ENCODE measurements at regions not wholly inside any gene's neighbourhood (a gene's known extent, or its start where the extent isn't known, plus 50 kb on each side); places are given as distances from the start of the nearest gene placed in this dataset.
A peak's percentile ranks its signal among the peaks of the same experiment; 100 is the strongest.

DNA sequence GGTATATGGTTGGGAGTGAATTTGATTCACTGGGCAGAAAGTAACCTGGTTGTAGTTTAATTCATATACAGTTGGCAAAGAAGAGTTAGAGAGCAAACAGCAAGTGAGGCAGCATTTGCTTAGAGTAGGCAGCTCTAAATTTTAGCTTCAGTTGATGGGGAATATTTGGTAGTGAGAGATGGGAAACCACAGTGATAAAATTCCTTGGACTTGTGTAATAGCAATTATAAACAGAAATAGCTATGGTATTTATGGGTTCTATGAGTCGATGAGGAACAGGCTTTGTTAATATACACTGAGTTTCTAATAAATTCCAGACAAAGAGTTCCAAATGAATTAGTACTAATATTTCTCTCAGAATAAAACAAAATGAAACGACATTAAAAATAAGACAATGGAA lies 894.0 kb downstream of the ROBO2 start:
- peaks cover 9% of the 10 kb centered on the region for H3K4me1 ChIP-seq (ENCODE audit: control insufficient read depth, extremely low read depth, insufficient read depth, low read length)
- no peaks in the 10 kb centered on the region for H3K36me3 ChIP-seq (ENCODE audit: control insufficient read depth in 2 of 2, extremely low read depth in 1 of 2, insufficient read depth in 2 of 2, low read length in 2 of 2)
- no peak overlapping the region for H3K4me2 ChIP-seq (ENCODE audit: control insufficient read depth, extremely low read depth, insufficient read depth, low read depth, low read length)
- dilution Hi-C loops (cut with MboI; ENCODE audit: extremely low pct_ligation_motif_present, low sequenced_read_pairs), result no loop called here
- no peak overlapping the region for H2AFZ ChIP-seq (ENCODE audit: control insufficient read depth, low read length)
- H3K27ac ChIP-seq (ENCODE audit: control insufficient read depth, insufficient read depth, low read length), result no peak overlapping the region
- no peaks in the 10 kb centered on the region for H3K79me2 ChIP-seq (ENCODE audit: control insufficient read depth, insufficient read depth, low read length)
- no peak for DNase-seq (ENCODE audit: low read depth, low spot score)
- H3K4me3 ChIP-seq (ENCODE audit: control insufficient read depth in 2 of 3, extremely low read depth in 1 of 3, insufficient read depth in 2 of 3, low read depth in 1 of 3, low read length in 3 of 3), result no peak overlapping the region
- H3K27me3 ChIP-seq (ENCODE audit: control insufficient read depth, extremely low read depth, insufficient read depth, low read length), result no peaks in the 10 kb centered on the region
- no peak for FAIRE-seq
- no peak overlapping the region for H3K9ac ChIP-seq (ENCODE audit: control insufficient read depth, extremely low read depth, insufficient read depth, low read length)
- H3K9me3 ChIP-seq (ENCODE audit: control insufficient read depth, low read depth, low read length), result no peaks in the 10 kb centered on the region
- no peaks in the 10 kb centered on the region for H3K9me1 ChIP-seq (ENCODE audit: control insufficient read depth, extremely low read depth, insufficient read depth, low read length)
- TF ChIP-seq EZH2 (IDR thresholded peaks at IDR 0.05; ENCODE audit: low read length), result no peak
- TF ChIP-seq, protein P1, sequence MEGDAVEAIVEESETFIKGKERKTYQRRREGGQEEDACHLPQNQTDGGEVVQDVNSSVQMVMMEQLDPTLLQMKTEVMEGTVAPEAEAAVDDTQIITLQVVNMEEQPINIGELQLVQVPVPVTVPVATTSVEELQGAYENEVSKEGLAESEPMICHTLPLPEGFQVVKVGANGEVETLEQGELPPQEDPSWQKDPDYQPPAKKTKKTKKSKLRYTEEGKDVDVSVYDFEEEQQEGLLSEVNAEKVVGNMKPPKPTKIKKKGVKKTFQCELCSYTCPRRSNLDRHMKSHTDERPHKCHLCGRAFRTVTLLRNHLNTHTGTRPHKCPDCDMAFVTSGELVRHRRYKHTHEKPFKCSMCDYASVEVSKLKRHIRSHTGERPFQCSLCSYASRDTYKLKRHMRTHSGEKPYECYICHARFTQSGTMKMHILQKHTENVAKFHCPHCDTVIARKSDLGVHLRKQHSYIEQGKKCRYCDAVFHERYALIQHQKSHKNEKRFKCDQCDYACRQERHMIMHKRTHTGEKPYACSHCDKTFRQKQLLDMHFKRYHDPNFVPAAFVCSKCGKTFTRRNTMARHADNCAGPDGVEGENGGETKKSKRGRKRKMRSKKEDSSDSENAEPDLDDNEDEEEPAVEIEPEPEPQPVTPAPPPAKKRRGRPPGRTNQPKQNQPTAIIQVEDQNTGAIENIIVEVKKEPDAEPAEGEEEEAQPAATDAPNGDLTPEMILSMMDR (optimal IDR thresholded peaks at IDR 0.05 in 1 of 3, IDR thresholded peaks at IDR 0.05 in 1 of 3, conservative IDR thresholded peaks at IDR 0.05 in 1 of 3; ENCODE audit: extremely low read depth in 1 of 3, insufficient read depth in 2 of 3, low read length in 3 of 3), result no peak
- no peaks in the 10 kb centered on the region for H4K20me1 ChIP-seq (ENCODE audit: control insufficient read depth, extremely low read depth, insufficient read depth, low read length)

DNA sequence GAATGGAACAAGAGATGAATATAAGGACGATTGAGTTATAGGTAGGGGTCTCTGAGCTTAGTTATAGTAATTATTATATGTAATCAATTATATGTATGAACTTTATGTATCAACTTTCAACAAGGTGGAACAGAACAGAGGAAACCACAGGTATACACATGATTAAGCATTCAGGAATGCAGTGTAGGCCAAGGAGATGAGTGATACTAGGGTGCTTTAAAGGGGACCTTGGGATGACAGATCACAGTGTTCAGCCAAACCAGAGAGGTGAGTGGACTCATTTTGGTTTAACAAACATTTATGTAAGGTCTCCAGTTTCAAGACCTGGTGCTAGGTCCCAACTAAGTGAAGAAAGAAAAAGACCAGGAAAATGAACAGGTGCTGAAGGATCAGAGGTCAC lies 895.5 kb downstream of the ROBO2 start:
- TF ChIP-seq EZH2 (IDR thresholded peaks at IDR 0.05; ENCODE audit: low read length), result no peak
- TF ChIP-seq, protein P1 (optimal IDR thresholded peaks at IDR 0.05 in 1 of 3, IDR thresholded peaks at IDR 0.05 in 1 of 3, conservative IDR thresholded peaks at IDR 0.05 in 1 of 3; ENCODE audit: extremely low read depth in 1 of 3, insufficient read depth in 2 of 3, low read length in 3 of 3), result no peak
- Histone ChIP-seq H3K36me3 (ENCODE audit: control insufficient read depth in 2 of 2, extremely low read depth in 1 of 2, insufficient read depth in 2 of 2, low read length in 2 of 2) (no peaks in the 10 kb centered on the region), H3K4me2 (ENCODE audit: control insufficient read depth, extremely low read depth, insufficient read depth, low read depth, low read length) (no peak overlapping the region), H3K9ac (ENCODE audit: control insufficient read depth, extremely low read depth, insufficient read depth, low read length) (no peak overlapping the region), H3K27me3 (ENCODE audit: control insufficient read depth, extremely low read depth, insufficient read depth, low read length) (no peaks in the 10 kb centered on the region), H3K4me1 (ENCODE audit: control insufficient read depth, extremely low read depth, insufficient read depth, low read length) (peaks cover 9% of the 10 kb centered on the region), H3K9me3 (ENCODE audit: control insufficient read depth, low read depth, low read length) (no peaks in the 10 kb centered on the region), H3K27ac (ENCODE audit: control insufficient read depth, insufficient read depth, low read length) (no peak overlapping the region), H3K79me2 (ENCODE audit: control insufficient read depth, insufficient read depth, low read length) (no peaks in the 10 kb centered on the region), H3K9me1 (ENCODE audit: control insufficient read depth, extremely low read depth, insufficient read depth, low read length) (no peaks in the 10 kb centered on the region), H4K20me1 (ENCODE audit: control insufficient read depth, extremely low read depth, insufficient read depth, low read length) (no peaks in the 10 kb centered on the region), H3K4me3 (ENCODE audit: control insufficient read depth in 2 of 3, extremely low read depth in 1 of 3, insufficient read depth in 2 of 3, low read depth in 1 of 3, low read length in 3 of 3) (no peak overlapping the region), H2AFZ (ENCODE audit: control insufficient read depth, low read length) (no peak overlapping the region)
- dilution Hi-C loops (cut with MboI; ENCODE audit: extremely low pct_ligation_motif_present, low sequenced_read_pairs), result no loop called here
- peak; percentile 92 for FAIRE-seq
- DNase-seq (ENCODE audit: low read depth, low spot score), result peak; percentile 64

Measured in keratinocyte (primary cell).